Activated T-helper 1 cell treated with anti-CD3 and anti-CD28 coated beads, Interleukin-12 subunit alpha, Interleukin-12 subunit beta, Interleukin-2, Interleukin-4 antibody, amounts not matched to agents 30 ng/mL and 10 ng/mL and 1 ng/mL, durations not matched to agents 14 hours and 24 hours and 36 hours (primary cell): ENCODE measurements at regions not wholly inside any gene's neighbourhood (a gene's known extent, or its start where the extent isn't known, plus 50 kb on each side); places are given as distances from the start of the nearest gene placed in this dataset.

ENCODE experiments used
- DNase-seq: peaks from one replicate; pipeline ENCODE4 v3.0.0; 2021; ENCODE audit warnings: low spot score
- H3K27ac Mint-ChIP-seq: one replicate; pipeline ENCODE4 v1.8.0; 2021; ENCODE audit warnings: mild to moderate bottlenecking, mixed read lengths
- H3K27me3 Mint-ChIP-seq: one replicate; pipeline ENCODE4 v1.8.0; 2022; ENCODE audit warnings: mild to moderate bottlenecking, moderate library complexity, mixed read lengths; ENCODE audit not compliant: insufficient read depth
- H3K36me3 Mint-ChIP-seq: one replicate; pipeline ENCODE4 v1.8.0; 2021; ENCODE audit warnings: low read depth, mixed read lengths
- H3K4me1 Mint-ChIP-seq: one replicate; pipeline ENCODE4 v1.8.0; 2021; ENCODE audit warnings: low read depth, mixed read lengths
- H3K4me3 Mint-ChIP-seq: one replicate; pipeline ENCODE4 v1.8.0; 2021; ENCODE audit warnings: mild to moderate bottlenecking, moderate library complexity, mixed read lengths
- H3K9me3 Mint-ChIP-seq: one replicate; pipeline ENCODE4 v1.8.0; 2021; ENCODE audit warnings: mixed read lengths
- intact Hi-C: fragments of 100-400 bp; cut with micrococcal nuclease; formaldehyde crosslinking; loops from one replicate; pipeline ENCODE4 v1.15.1; 2024

- Mint-ChIP-seq H3K9me3 (no peaks in the 10 kb centered on the region), H3K36me3 (no peaks in the 10 kb centered on the region), H3K4me1 (no peaks in the 10 kb centered on the region), H3K4me3 (no peak overlapping the region), H3K27ac (no peak overlapping the region), H3K27me3 (no peaks in the 10 kb centered on the region)
- intact Hi-C loops: no loop called here
- no peak for DNase-seq
Observed at GRCh38 chr4:181756451-181757095, 486.6 kb upstream of the TENM3 start.

GRCh38 chr4:181757098-181757497 is 486.1 kb upstream of the TENM3 start:
- Mint-ChIP-seq H3K9me3 (no peaks in the 10 kb centered on the region), H3K4me3 (no peak overlapping the region), H3K27ac (no peak overlapping the region), H3K27me3 (no peaks in the 10 kb centered on the region), H3K4me1 (no peaks in the 10 kb centered on the region), H3K36me3 (no peaks in the 10 kb centered on the region)
- intact Hi-C loops: no loop called here
- DNase-seq: no peak

- DNase-seq: no peak
- H3K36me3 Mint-ChIP-seq: no peaks in the 10 kb centered on the region
- H3K9me3 Mint-ChIP-seq: no peaks in the 10 kb centered on the region
- no peaks in the 10 kb centered on the region for H3K4me1 Mint-ChIP-seq
- intact Hi-C loops: no loop called here
- no peak overlapping the region for H3K4me3 Mint-ChIP-seq
- H3K27ac Mint-ChIP-seq: no peak overlapping the region
- no peaks in the 10 kb centered on the region for H3K27me3 Mint-ChIP-seq
Observed at GRCh38 chr4:181757910-181758660, 485.1 kb upstream of the TENM3 start.

- Mint-ChIP-seq H3K36me3 (no peaks in the 10 kb centered on the region), H3K4me3 (no peak overlapping the region), H3K9me3 (no peaks in the 10 kb centered on the region), H3K27ac (no peak overlapping the region), H3K4me1 (no peaks in the 10 kb centered on the region), H3K27me3 (no peaks in the 10 kb centered on the region)
- no peak for DNase-seq
- intact Hi-C loops: no loop called here
Observed at GRCh38 chr4:181760560-181760959, 482.6 kb upstream of the TENM3 start.

- Mint-ChIP-seq H3K4me3 (no peak overlapping the region), H3K9me3 (no peaks in the 10 kb centered on the region), H3K27me3 (no peaks in the 10 kb centered on the region), H3K4me1 (no peaks in the 10 kb centered on the region), H3K27ac (no peak overlapping the region), H3K36me3 (no peaks in the 10 kb centered on the region)
- DNase-seq: no peak
- intact Hi-C loops: no loop called here
Observed at GRCh38 chr4:181761156-181761555, 482.0 kb upstream of the TENM3 start.

- no peaks in the 10 kb centered on the region for H3K9me3 Mint-ChIP-seq
- H3K27ac Mint-ChIP-seq: no peak overlapping the region
- no peak for DNase-seq
- intact Hi-C loops: no loop called here
- no peaks in the 10 kb centered on the region for H3K27me3 Mint-ChIP-seq
- H3K36me3 Mint-ChIP-seq: no peaks in the 10 kb centered on the region
- H3K4me3 Mint-ChIP-seq: no peak overlapping the region
- no peaks in the 10 kb centered on the region for H3K4me1 Mint-ChIP-seq
Observed at GRCh38 chr4:181766061-181766548, 477.1 kb upstream of the TENM3 start.

- Mint-ChIP-seq H3K4me3 (no peak overlapping the region), H3K9me3 (peaks cover 6% of the 10 kb centered on the region), H3K36me3 (no peaks in the 10 kb centered on the region), H3K4me1 (no peaks in the 10 kb centered on the region), H3K27me3 (no peaks in the 10 kb centered on the region), H3K27ac (no peak overlapping the region)
- DNase-seq: no peak
- intact Hi-C loops: no loop called here
Observed at GRCh38 chr4:181770971-181771370, 472.2 kb upstream of the TENM3 start.

- no peak overlapping the region for H3K27ac Mint-ChIP-seq
- DNase-seq: no peak
- no peaks in the 10 kb centered on the region for H3K27me3 Mint-ChIP-seq
- H3K4me3 Mint-ChIP-seq: no peak overlapping the region
- peaks cover 16% of the 10 kb centered on the region for H3K9me3 Mint-ChIP-seq
- intact Hi-C loops: no loop called here
- H3K36me3 Mint-ChIP-seq: no peaks in the 10 kb centered on the region
- H3K4me1 Mint-ChIP-seq: no peaks in the 10 kb centered on the region
Observed at GRCh38 chr4:181775298-181775697, 467.9 kb upstream of the TENM3 start.

- intact Hi-C loops: no loop called here
- Mint-ChIP-seq H3K27me3 (no peaks in the 10 kb centered on the region), H3K9me3 (peaks cover 16% of the 10 kb centered on the region), H3K36me3 (no peaks in the 10 kb centered on the region), H3K27ac (no peak overlapping the region), H3K4me1 (no peaks in the 10 kb centered on the region), H3K4me3 (no peak overlapping the region)
- no peak for DNase-seq
Observed at GRCh38 chr4:181776264-181777054, 466.7 kb upstream of the TENM3 start.

- Mint-ChIP-seq H3K27me3 (no peaks in the 10 kb centered on the region), H3K9me3 (peaks cover 21% of the 10 kb centered on the region), H3K36me3 (no peaks in the 10 kb centered on the region), H3K4me1 (no peaks in the 10 kb centered on the region), H3K4me3 (no peak overlapping the region), H3K27ac (no peak overlapping the region)
- intact Hi-C loops: no loop called here
- DNase-seq: no peak
Observed at GRCh38 chr4:181777518-181777917, 465.7 kb upstream of the TENM3 start.

GRCh38 chr4:181784881-181785280 is 458.3 kb upstream of the TENM3 start:
- Mint-ChIP-seq H3K27me3 (no peaks in the 10 kb centered on the region), H3K4me3 (no peak overlapping the region), H3K27ac (no peak overlapping the region), H3K36me3 (no peaks in the 10 kb centered on the region), H3K4me1 (no peaks in the 10 kb centered on the region), H3K9me3 (peaks cover 25% of the 10 kb centered on the region)
- intact Hi-C loops: no loop called here
- no peak for DNase-seq

GRCh38 chr4:181792641-181793040 is 450.6 kb upstream of the TENM3 start:
- H3K4me1 Mint-ChIP-seq: no peaks in the 10 kb centered on the region
- DNase-seq: no peak
- no peaks in the 10 kb centered on the region for H3K36me3 Mint-ChIP-seq
- no peak overlapping the region for H3K4me3 Mint-ChIP-seq
- H3K9me3 Mint-ChIP-seq: peaks cover 27% of the 10 kb centered on the region
- intact Hi-C loops: no loop called here
- H3K27me3 Mint-ChIP-seq: no peaks in the 10 kb centered on the region
- H3K27ac Mint-ChIP-seq: no peak overlapping the region

GRCh38 chr4:181793096-181793495 is 450.1 kb upstream of the TENM3 start:
- H3K36me3 Mint-ChIP-seq: no peaks in the 10 kb centered on the region
- H3K4me1 Mint-ChIP-seq: no peaks in the 10 kb centered on the region
- no peak overlapping the region for H3K27ac Mint-ChIP-seq
- intact Hi-C loops: no loop called here
- H3K9me3 Mint-ChIP-seq: peaks cover 26% of the 10 kb centered on the region
- no peaks in the 10 kb centered on the region for H3K27me3 Mint-ChIP-seq
- no peak overlapping the region for H3K4me3 Mint-ChIP-seq
- DNase-seq: no peak
